SK-N-SH (cell line): ENCODE measurements at regions not wholly inside any gene's neighbourhood (a gene's known extent, or its start where the extent isn't known, plus 50 kb on each side); places are given as distances from the start of the nearest gene placed in this dataset.

Experiments used
- CHD2 ChIP-seq: fragments of 150-350 bp; IDR thresholded peaks from 2 replicates; pipeline ENCODE4 v1.6.1; 2018; ENCODE audit warnings: low read length; ENCODE audit not compliant: partially characterized antibody
- CTCF ChIP-seq: fragments of 200-600 bp; sonication (generic); IDR thresholded peaks from 2 replicates; pipeline ENCODE4 v1.6.1; 2017; ENCODE audit warnings: antibody characterized with exemption, mild to moderate bottlenecking, moderate library complexity
- MAX ChIP-seq: IDR thresholded peaks from 2 replicates; pipeline ENCODE4 v1.4.0; 2012; ENCODE audit warnings: low read depth
- MXI1 ChIP-seq: IDR thresholded peaks from 2 replicates; pipeline ENCODE4 v1.6.1; 2012; ENCODE audit warnings: mild to moderate bottlenecking, low read depth, low read length, improper control_type of control experiment
- RCOR1 ChIP-seq: fragments of 150-350 bp; IDR thresholded peaks from 2 replicates; pipeline ENCODE4 v1.6.1; 2017; ENCODE audit warnings: antibody characterized with exemption, low read length
- RFX5 ChIP-seq: IDR thresholded peaks from 2 replicates; pipeline ENCODE4 v1.6.1; 2012; ENCODE audit warnings: mild to moderate bottlenecking, improper control_type of control experiment, low read length
- TAF1 ChIP-seq: IDR thresholded peaks from 2 replicates; pipeline ENCODE4 v1.6.1; 2012; ENCODE audit warnings: low read depth, mild to moderate bottlenecking, low read length, moderate library complexity, borderline replicate concordance
- TEAD4 ChIP-seq: IDR thresholded peaks from 2 replicates; pipeline ENCODE4 v1.4.0; 2012; ENCODE audit warnings: mild to moderate bottlenecking, borderline replicate concordance; ENCODE audit not compliant: insufficient read depth

- TF ChIP-seq RFX5 (no peak), MAX (no peak), CTCF (no peak), CHD2 (no peak), RCOR1 (no peak), TEAD4 (no peak), MXI1 (no peak), TAF1 (no peak)
Measured at GRCh38 chr2:44843086-44843485, 98.4 kb upstream of the SIX3 start.
